ENCODE measurements at regions not wholly inside any gene's neighbourhood (a gene's known extent, or its start where the extent isn't known, plus 50 kb on each side); places are given as distances from the start of the nearest gene placed in this dataset.

GRCh38 chr5:121503111-121503840, 348.4 kb upstream of the FTMT start (continued):
- TF ChIP-seq ZSCAN16 (tag by site-specific recombination; IDR thresholded peaks at IDR 0.05) = no peak
- TF ChIP-seq ZNF660 (tag by site-specific recombination; IDR thresholded peaks at IDR 0.05) = peak; percentile 54; the same call in 1 of the 2 replicates
- no peak for TF ChIP-seq REPIN1 (tag by site-specific recombination; IDR thresholded peaks at IDR 0.05; ENCODE audit: low read depth)
- TF ChIP-seq ZNF350 (tag by site-specific recombination; IDR thresholded peaks at IDR 0.05) = peak; percentile 63; the same call in 1 of the 2 replicates
- TF ChIP-seq WT1 (tag by site-specific recombination; IDR thresholded peaks at IDR 0.05) = no peak
- TF ChIP-seq ZNF654 (tag by site-specific recombination; IDR thresholded peaks at IDR 0.05; ENCODE audit: low read depth) = no peak
- no peak for TF ChIP-seq ZBTB17 (tag by site-specific recombination; IDR thresholded peaks at IDR 0.05)
- TF ChIP-seq ATF2 (tag by site-specific recombination; IDR thresholded peaks at IDR 0.05; ENCODE audit: low read depth) = no peak
- TF ChIP-seq ZNF707 (tag by site-specific recombination; IDR thresholded peaks at IDR 0.05) = no peak

- Histone ChIP-seq H3K9me3 (ENCODE audit: control insufficient read depth, insufficient read depth, low read depth, low read length) (no peaks in the 10 kb centered on the region), H3K27ac (ENCODE audit: extremely low read depth, low read depth, low read length) (no peak overlapping the region), H3K36me3 (ENCODE audit: control insufficient read depth in 2 of 2, insufficient read depth in 1 of 2, low read length in 2 of 2) (no peaks in the 10 kb centered on the region), H3K4me1 (ENCODE audit: control insufficient read depth, insufficient read depth, low read length) (no peaks in the 10 kb centered on the region), H3K4me3 (ENCODE audit: low read depth, low read length) (no peak overlapping the region)
- TF ChIP-seq ZNF394 (tag by site-specific recombination; IDR thresholded peaks at IDR 0.05; ENCODE audit: borderline replicate concordance) (no peak), ZNF621 (tag by site-specific recombination; IDR thresholded peaks at IDR 0.05) (no peak), TCF7L2 (IDR thresholded peaks at IDR 0.05; ENCODE audit: borderline replicate concordance, low read depth, low read length) (no peak)
- ChIA-PET CTCF (no interaction called here), POLR2A (no interaction called here)
Measured at GRCh38 chr5:121516997-121517396, 334.7 kb upstream of the FTMT start.

DNA sequence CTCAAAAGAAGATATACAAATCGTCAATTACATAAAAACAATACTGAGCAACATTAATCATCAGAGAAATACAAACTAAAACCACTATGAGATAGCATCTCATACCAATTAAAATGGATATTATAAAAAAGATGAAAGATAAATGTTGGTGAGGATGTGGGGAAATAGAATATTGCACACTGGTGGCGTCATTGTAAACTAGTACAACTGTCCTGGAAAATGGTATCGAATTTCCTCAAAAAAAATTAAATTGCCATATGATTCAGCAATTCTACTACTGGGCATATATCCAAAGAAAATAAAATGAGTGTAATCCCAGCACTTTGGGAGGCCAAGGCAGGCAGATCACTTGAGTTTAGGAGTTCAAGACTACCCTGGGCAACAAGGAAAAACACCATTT, 326.0 kb upstream of the FTMT start:
- CTCF ChIA-PET = no interaction called here
- POLR2A ChIA-PET = no interaction called here
- Histone ChIP-seq H3K9me3 (ENCODE audit: control insufficient read depth, insufficient read depth, low read depth, low read length) (no peaks in the 10 kb centered on the region), H3K4me3 (ENCODE audit: low read depth, low read length) (no peak overlapping the region), H3K36me3 (ENCODE audit: control insufficient read depth in 2 of 2, insufficient read depth in 1 of 2, low read length in 2 of 2) (no peaks in the 10 kb centered on the region), H3K27ac (ENCODE audit: extremely low read depth, low read depth, low read length) (no peak overlapping the region), H3K4me1 (ENCODE audit: control insufficient read depth, insufficient read depth, low read length) (no peaks in the 10 kb centered on the region)
- TF ChIP-seq ZFP3 (tag by site-specific recombination; IDR thresholded peaks at IDR 0.05; ENCODE audit: low read depth) (no peak), ZNF2 (tag by site-specific recombination; IDR thresholded peaks at IDR 0.05) (no peak), ZNF155 (tag by site-specific recombination; IDR thresholded peaks at IDR 0.05) (no peak), ZNF747 (tag by site-specific recombination; IDR thresholded peaks at IDR 0.05) (no peak)
- TF ChIP-seq, protein P1, sequence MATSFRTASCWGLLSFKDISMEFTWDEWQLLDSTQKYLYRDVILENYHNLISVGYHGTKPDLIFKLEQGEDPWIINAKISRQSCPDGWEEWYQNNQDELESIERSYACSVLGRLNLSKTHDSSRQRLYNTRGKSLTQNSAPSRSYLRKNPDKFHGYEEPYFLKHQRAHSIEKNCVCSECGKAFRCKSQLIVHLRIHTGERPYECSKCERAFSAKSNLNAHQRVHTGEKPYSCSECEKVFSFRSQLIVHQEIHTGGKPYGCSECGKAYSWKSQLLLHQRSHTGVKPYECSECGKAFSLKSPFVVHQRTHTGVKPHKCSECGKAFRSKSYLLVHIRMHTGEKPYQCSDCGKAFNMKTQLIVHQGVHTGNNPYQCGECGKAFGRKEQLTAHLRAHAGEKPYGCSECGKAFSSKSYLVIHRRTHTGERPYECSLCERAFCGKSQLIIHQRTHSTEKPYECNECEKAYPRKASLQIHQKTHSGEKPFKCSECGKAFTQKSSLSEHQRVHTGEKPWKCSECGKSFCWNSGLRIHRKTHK (tag by site-specific recombination; IDR thresholded peaks at IDR 0.05) = no peak
- TF ChIP-seq, protein P2, sequence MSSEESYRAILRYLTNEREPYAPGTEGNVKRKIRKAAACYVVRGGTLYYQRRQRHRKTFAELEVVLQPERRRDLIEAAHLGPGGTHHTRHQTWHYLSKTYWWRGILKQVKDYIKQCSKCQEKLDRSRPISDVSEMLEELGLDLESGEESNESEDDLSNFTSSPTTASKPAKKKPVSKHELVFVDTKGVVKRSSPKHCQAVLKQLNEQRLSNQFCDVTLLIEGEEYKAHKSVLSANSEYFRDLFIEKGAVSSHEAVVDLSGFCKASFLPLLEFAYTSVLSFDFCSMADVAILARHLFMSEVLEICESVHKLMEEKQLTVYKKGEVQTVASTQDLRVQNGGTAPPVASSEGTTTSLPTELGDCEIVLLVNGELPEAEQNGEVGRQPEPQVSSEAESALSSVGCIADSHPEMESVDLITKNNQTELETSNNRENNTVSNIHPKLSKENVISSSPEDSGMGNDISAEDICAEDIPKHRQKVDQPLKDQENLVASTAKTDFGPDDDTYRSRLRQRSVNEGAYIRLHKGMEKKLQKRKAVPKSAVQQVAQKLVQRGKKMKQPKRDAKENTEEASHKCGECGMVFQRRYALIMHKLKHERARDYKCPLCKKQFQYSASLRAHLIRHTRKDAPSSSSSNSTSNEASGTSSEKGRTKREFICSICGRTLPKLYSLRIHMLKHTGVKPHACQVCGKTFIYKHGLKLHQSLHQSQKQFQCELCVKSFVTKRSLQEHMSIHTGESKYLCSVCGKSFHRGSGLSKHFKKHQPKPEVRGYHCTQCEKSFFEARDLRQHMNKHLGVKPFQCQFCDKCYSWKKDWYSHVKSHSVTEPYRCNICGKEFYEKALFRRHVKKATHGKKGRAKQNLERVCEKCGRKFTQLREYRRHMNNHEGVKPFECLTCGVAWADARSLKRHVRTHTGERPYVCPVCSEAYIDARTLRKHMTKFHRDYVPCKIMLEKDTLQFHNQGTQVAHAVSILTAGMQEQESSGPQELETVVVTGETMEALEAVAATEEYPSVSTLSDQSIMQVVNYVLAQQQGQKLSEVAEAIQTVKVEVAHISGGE (tag by site-specific recombination; conservative IDR thresholded peaks at IDR 0.05; ENCODE audit: low read depth) = no peak
- TF ChIP-seq, protein P3, sequence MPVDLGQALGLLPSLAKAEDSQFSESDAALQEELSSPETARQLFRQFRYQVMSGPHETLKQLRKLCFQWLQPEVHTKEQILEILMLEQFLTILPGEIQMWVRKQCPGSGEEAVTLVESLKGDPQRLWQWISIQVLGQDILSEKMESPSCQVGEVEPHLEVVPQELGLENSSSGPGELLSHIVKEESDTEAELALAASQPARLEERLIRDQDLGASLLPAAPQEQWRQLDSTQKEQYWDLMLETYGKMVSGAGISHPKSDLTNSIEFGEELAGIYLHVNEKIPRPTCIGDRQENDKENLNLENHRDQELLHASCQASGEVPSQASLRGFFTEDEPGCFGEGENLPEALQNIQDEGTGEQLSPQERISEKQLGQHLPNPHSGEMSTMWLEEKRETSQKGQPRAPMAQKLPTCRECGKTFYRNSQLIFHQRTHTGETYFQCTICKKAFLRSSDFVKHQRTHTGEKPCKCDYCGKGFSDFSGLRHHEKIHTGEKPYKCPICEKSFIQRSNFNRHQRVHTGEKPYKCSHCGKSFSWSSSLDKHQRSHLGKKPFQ (tag by site-specific recombination; IDR thresholded peaks at IDR 0.05) = no peak
